ENCODE measurements at regions not wholly inside any gene's neighbourhood (a gene's known extent, or its start where the extent isn't known, plus 50 kb on each side); places are given as distances from the start of the nearest gene placed in this dataset.

DNA sequence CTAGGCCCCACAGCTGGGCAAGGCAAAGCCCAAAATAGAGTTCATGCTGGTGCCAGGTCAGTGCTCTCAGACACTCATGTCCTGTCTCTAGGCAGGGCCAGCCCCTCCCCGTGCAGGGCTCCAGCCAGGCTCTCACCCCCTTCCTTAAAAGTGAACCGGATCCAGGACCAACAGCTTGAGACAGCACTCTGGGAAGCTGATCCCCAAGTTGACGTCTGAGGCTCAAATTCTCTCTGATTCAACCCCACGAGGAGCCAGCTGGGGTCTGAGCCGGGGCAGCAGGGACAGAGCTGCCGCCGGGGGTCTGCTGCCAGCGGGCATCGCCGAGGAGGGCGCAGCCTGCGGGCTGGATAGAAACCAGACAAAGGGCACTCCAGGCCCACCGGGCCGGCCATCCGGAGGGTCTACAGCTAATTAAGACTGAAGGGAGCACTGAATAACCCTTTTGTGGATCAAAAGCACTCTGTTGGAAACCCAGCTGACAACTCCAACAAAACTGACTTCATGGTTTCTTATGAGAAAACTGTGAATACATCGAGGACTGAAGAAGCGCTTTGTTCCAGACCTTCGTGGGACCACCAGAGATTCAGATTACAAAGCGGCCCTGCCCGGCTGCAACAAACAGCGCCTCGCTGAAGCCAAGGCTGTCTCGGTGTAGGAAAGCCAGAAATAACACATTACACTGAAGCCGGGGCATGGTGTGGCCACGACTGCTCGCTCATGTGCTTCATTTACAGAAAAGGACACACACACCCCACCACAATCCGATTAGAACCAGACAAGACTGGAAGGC, 95.8 kb downstream of the PSMG1 start:
- no peak for TF ChIP-seq ZNF677 (tag by site-specific recombination; IDR thresholded peaks at IDR 0.05)
- TF ChIP-seq ZNF394 (tag by site-specific recombination; IDR thresholded peaks at IDR 0.05; ENCODE audit: borderline replicate concordance), result no peak
- TF ChIP-seq, protein P1, sequence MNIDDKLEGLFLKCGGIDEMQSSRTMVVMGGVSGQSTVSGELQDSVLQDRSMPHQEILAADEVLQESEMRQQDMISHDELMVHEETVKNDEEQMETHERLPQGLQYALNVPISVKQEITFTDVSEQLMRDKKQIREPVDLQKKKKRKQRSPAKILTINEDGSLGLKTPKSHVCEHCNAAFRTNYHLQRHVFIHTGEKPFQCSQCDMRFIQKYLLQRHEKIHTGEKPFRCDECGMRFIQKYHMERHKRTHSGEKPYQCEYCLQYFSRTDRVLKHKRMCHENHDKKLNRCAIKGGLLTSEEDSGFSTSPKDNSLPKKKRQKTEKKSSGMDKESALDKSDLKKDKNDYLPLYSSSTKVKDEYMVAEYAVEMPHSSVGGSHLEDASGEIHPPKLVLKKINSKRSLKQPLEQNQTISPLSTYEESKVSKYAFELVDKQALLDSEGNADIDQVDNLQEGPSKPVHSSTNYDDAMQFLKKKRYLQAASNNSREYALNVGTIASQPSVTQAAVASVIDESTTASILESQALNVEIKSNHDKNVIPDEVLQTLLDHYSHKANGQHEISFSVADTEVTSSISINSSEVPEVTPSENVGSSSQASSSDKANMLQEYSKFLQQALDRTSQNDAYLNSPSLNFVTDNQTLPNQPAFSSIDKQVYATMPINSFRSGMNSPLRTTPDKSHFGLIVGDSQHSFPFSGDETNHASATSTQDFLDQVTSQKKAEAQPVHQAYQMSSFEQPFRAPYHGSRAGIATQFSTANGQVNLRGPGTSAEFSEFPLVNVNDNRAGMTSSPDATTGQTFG (tag by site-specific recombination; IDR thresholded peaks at IDR 0.05; ENCODE audit: borderline replicate concordance), result no peak
- no peak for TF ChIP-seq ZNF221 (tag by site-specific recombination; IDR thresholded peaks at IDR 0.05; ENCODE audit: borderline replicate concordance)
- TF ChIP-seq ZNF600 (tag by site-specific recombination; IDR thresholded peaks at IDR 0.05), result no peak
- no peak overlapping the region for H3K27ac ChIP-seq (ENCODE audit: extremely low read depth, low read depth, low read length)

DNA sequence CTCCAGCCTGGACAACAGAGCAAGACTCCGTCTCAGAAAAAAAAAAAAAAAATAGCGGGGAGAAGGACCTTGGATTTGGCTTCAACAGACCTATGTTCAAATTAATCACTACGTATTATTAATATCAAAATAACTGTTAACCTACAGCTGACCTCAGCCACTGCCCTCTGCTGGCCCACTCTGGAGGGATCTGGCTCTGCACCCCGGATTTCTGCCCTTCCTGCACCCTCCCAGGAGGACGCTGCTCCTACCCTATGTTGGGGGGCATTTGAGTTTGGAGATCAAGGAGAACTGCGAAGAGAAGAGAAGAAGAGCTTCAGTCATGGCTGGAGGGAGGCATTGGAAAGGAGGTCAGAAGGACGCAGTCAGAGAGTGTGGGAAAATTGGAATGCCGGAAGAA, 96.7 kb downstream of the PSMG1 start:
- H3K4me3 ChIP-seq (ENCODE audit: low read depth, low read length), result no peak overlapping the region
- POLR2A ChIA-PET, result no interaction called here
- CTCF ChIA-PET, result interaction anchor here (0.7 to 1.0 kb wide), 3 partner anchors 11 to 49 kb away, joined by 3 to 4 read pairs (median 3); no protein-coding TSS in a partner anchor
- TF ChIP-seq ZNF639 (tag by site-specific recombination; IDR thresholded peaks at IDR 0.05), result no peak
- no peak for TF ChIP-seq SP3 (tag by site-specific recombination; IDR thresholded peaks at IDR 0.05)
- no peak for TF ChIP-seq ZNF791 (tag by site-specific recombination; IDR thresholded peaks at IDR 0.05)
- no peak for TF ChIP-seq ZNF18 (tag by site-specific recombination; IDR thresholded peaks at IDR 0.05)
- no peak for TF ChIP-seq MYNN (tag by site-specific recombination; IDR thresholded peaks at IDR 0.05; ENCODE audit: borderline replicate concordance)
- TF ChIP-seq ZNF624 (tag by site-specific recombination; IDR thresholded peaks at IDR 0.05), result no peak
- TF ChIP-seq, protein P2, sequence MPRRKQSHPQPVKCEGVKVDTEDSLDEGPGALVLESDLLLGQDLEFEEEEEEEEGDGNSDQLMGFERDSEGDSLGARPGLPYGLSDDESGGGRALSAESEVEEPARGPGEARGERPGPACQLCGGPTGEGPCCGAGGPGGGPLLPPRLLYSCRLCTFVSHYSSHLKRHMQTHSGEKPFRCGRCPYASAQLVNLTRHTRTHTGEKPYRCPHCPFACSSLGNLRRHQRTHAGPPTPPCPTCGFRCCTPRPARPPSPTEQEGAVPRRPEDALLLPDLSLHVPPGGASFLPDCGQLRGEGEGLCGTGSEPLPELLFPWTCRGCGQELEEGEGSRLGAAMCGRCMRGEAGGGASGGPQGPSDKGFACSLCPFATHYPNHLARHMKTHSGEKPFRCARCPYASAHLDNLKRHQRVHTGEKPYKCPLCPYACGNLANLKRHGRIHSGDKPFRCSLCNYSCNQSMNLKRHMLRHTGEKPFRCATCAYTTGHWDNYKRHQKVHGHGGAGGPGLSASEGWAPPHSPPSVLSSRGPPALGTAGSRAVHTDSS (tag by site-specific recombination; IDR thresholded peaks at IDR 0.05), result no peak
- no peak for TF ChIP-seq ZNF239 (tag by site-specific recombination; IDR thresholded peaks at IDR 0.05)
- TF ChIP-seq MZF1 (tag by site-specific recombination; IDR thresholded peaks at IDR 0.05; ENCODE audit: borderline replicate concordance), result no peak
- TF ChIP-seq ZNF521 (tag by site-specific recombination; IDR thresholded peaks at IDR 0.05), result no peak
- TF ChIP-seq ZNF664 (tag by site-specific recombination; IDR thresholded peaks at IDR 0.05), result no peak
- TF ChIP-seq, protein P3, sequence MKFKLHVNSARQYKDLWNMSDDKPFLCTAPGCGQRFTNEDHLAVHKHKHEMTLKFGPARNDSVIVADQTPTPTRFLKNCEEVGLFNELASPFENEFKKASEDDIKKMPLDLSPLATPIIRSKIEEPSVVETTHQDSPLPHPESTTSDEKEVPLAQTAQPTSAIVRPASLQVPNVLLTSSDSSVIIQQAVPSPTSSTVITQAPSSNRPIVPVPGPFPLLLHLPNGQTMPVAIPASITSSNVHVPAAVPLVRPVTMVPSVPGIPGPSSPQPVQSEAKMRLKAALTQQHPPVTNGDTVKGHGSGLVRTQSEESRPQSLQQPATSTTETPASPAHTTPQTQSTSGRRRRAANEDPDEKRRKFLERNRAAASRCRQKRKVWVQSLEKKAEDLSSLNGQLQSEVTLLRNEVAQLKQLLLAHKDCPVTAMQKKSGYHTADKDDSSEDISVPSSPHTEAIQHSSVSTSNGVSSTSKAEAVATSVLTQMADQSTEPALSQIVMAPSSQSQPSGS (tag by site-specific recombination; IDR thresholded peaks at IDR 0.05; ENCODE audit: low read depth), result no peak
- no peak for TF ChIP-seq GLI4 (tag by site-specific recombination; IDR thresholded peaks at IDR 0.05)
- no peak overlapping the region for H3K27ac ChIP-seq (ENCODE audit: extremely low read depth, low read depth, low read length)
- no peaks in the 10 kb centered on the region for H3K36me3 ChIP-seq (ENCODE audit: control insufficient read depth in 2 of 2, insufficient read depth in 1 of 2, low read length in 2 of 2)
- no peaks in the 10 kb centered on the region for H3K9me3 ChIP-seq (ENCODE audit: control insufficient read depth, insufficient read depth, low read depth, low read length)
- H3K4me1 ChIP-seq (ENCODE audit: control insufficient read depth, insufficient read depth, low read length), result no peaks in the 10 kb centered on the region

More for the DNA sequence above, 95.8 kb downstream of the PSMG1 start:
- no peak overlapping the region for H3K4me3 ChIP-seq (ENCODE audit: low read depth, low read length)
- H3K36me3 ChIP-seq (ENCODE audit: control insufficient read depth in 2 of 2, insufficient read depth in 1 of 2, low read length in 2 of 2), result no peaks in the 10 kb centered on the region
- ChIA-PET POLR2A (no interaction called here), CTCF (interaction anchor here (0.9 to 1.0 kb wide), 2 partner anchors 15 to 50 kb away, joined by 3 read pairs; no protein-coding TSS in a partner anchor)
- no peaks in the 10 kb centered on the region for H3K9me3 ChIP-seq (ENCODE audit: control insufficient read depth, insufficient read depth, low read depth, low read length)
- H3K4me1 ChIP-seq (ENCODE audit: control insufficient read depth, insufficient read depth, low read length), result no peaks in the 10 kb centered on the region
